ENCODE measurements at regions not wholly inside any gene's neighbourhood (a gene's known extent, or its start where the extent isn't known, plus 50 kb on each side); places are given as distances from the start of the nearest gene placed in this dataset.

- no peak for DNase-seq (ENCODE audit: insufficient read length, low spot score)
- TF ChIP-seq CTCF (IDR thresholded peaks at IDR 0.05; ENCODE audit: insufficient read depth, missing control alignments) = no peak
- no peak for FAIRE-seq
These were observed 375.5 kb downstream of the HACE1 start for GRCh38 chr6:104484191-104484590.

- DNase-seq (ENCODE audit: insufficient read length, low spot score) (no peak), FAIRE-seq (no peak)
- TF ChIP-seq CTCF (IDR thresholded peaks at IDR 0.05; ENCODE audit: insufficient read depth, missing control alignments) = peak; percentile 63
These were observed 376.4 kb downstream of the HACE1 start for GRCh38 chr6:104483225-104483834.

GRCh38 chr6:104477569-104477968 lies 382.1 kb downstream of the HACE1 start:
- DNase-seq (ENCODE audit: insufficient read length, low spot score) (no peak), FAIRE-seq (no peak)
- no peak for TF ChIP-seq CTCF (IDR thresholded peaks at IDR 0.05; ENCODE audit: insufficient read depth, missing control alignments)

GRCh38 chr6:104473021-104473429 lies 386.7 kb downstream of the HACE1 start:
- FAIRE-seq (no peak), DNase-seq (ENCODE audit: insufficient read length, low spot score) (no peak)
- no peak for TF ChIP-seq CTCF (IDR thresholded peaks at IDR 0.05; ENCODE audit: insufficient read depth, missing control alignments)

GRCh38 chr6:104472021-104472901 lies 387.5 kb downstream of the HACE1 start:
- no peak for DNase-seq (ENCODE audit: insufficient read length, low spot score)
- TF ChIP-seq CTCF (IDR thresholded peaks at IDR 0.05; ENCODE audit: insufficient read depth, missing control alignments) = no peak
- no peak for FAIRE-seq

GRCh38 chr6:104466306-104466705 lies 393.4 kb downstream of the HACE1 start:
- no peak for TF ChIP-seq CTCF (IDR thresholded peaks at IDR 0.05; ENCODE audit: insufficient read depth, missing control alignments)
- FAIRE-seq (no peak), DNase-seq (ENCODE audit: insufficient read length, low spot score) (no peak)
